Kasumi-1 (cell line): ENCODE measurements at regions not wholly inside any gene's neighbourhood (a gene's known extent, or its start where the extent isn't known, plus 50 kb on each side); places are given as distances from the start of the nearest gene placed in this dataset.

Experiments used
- DNase-seq, 2 experiments: peaks; one replicate each; lab custom pipeline; 2025; lab: John Stamatoyannopoulos, UW

- DNase-seq: no peak
Observed at GRCh38 chr9:21564175-21564574, 82.1 kb upstream of the IFNE start.

- DNase-seq: no peak
Observed at GRCh38 chr9:21565155-21565554, 83.0 kb upstream of the IFNE start.

DNA sequence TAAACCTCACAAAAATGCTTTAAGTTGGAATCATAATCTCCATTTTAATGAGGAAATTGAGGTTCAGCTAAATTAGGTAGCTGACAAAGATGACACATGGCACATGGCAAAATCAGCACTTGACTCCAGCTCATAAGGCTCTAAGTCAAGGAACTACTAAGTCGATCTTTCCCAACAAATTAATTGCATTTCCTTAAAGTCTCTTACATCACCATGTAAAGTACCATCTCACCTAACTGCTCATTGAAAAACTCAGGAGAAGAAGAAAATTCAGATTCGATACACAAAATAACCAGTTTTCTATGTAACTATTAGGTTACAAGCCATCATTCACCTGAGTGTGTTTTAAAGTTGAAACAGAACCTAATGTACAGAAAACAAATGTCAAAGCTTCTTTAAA, 85.8 kb upstream of the IFNE start:
- DNase-seq: no peak

GRCh38 chr9:21568484-21568883, 86.4 kb upstream of the IFNE start:
- no peak for DNase-seq

GRCh38 chr9:21569721-21570120, 87.6 kb upstream of the IFNE start:
- DNase-seq: no peak

DNA sequence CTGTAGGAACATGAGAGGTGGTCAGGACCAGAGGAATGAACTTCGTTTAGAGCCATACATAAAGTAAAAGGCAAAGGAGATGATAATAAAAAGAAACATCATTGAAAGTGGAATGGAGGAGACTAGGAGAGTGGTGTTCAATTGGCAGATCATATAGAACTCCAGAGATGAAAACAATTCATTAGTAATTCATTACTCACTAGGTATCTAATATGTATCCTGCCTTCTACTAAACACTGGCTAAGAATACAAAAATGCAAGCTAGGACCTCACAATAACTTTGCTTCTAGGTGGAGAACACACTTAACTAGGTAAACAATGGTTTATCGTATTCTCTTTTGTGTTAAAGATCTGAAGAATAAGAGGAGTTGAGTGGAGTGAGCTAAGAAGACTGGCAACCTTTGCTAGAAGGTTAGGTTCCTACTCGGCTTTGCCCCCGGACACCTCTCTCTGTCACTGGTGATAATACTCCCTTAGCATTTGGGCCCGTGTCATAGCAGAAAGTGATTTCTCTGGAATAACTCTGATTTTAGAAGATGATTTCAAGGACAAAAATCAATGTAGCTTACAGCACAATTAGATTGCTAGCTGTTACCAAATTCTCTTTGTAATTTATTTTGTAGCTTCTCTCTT, 88.6 kb upstream of the IFNE start:
- no peak for DNase-seq

- DNase-seq: no peak
Observed at GRCh38 chr9:21574261-21574660, 92.1 kb upstream of the IFNE start.

GRCh38 chr9:21576331-21577189, 94.4 kb upstream of the IFNE start:
- DNase-seq: no peak

- no peak for DNase-seq
Observed at GRCh38 chr9:21579247-21579671, 97.1 kb upstream of the IFNE start.

GRCh38 chr9:21579743-21580142, 97.6 kb upstream of the IFNE start:
- no peak for DNase-seq

DNA sequence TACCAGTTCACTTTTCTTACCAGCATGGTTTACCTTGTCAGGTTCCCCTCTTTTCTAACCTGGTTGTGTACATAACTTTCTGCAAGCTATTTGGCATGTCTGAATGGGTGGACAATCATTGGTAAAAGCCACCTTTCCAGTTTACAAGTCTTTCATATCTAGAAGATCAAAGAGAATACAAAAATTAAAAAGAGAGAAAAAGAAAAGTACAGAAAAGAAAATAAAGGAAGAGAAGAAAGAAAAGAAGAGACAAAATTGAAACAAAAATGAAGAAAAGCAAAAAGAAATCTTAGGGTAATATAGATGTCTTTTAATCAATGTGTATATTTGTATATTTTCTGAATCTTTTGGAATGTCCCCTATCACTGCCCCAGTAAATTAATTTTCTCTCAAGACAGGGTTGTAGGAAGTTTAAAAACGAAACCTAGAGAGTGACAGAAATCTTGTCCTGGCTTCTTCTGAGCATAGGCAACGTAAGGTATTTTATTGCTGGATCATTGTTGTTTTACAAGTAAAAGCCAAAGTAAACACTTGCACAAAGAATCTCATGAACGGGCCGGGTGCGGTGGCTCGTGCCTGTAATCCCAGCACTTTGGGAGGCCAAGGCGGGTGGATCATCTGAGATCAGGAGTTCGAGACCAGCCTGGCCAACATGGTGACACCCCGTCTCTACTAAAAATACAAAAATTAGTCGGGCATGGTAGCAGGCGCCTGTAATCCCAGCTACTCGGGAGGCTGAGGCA, 98.7 kb upstream of the IFNE start:
- no peak for DNase-seq

DNA sequence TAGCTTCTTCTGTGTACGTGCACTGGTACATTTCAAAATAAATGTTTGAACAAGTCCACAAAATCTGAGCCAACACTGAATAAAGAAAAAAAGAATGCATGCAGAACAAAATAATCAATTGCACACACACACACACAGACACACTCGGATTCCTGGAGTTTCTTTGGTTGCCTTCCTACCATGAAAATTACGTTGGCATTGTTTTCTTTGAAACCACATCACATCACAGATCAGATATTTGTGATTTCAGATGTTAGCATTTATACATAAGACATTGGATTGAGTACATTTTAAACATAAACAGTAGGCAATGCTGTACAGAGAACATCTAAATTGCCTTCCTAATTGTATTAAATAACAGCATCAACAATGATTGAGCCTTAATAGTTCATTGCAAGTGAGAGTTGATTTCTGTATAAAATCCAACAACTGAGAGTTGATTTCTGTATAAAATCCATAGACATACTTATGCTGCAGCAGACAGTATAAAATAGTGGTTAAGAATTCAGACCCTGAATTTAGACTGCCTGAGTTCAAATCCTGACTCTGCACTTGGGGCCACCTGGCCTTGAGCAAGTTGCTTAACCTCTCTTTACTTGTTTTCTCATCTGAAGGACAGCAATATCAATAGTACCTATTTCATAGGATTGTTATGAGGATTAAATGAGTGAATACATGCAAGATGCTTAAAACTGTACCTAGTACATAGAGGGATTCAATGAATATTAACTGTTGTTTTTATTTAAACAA, 101.7 kb upstream of the IFNE start:
- DNase-seq: no peak

DNA sequence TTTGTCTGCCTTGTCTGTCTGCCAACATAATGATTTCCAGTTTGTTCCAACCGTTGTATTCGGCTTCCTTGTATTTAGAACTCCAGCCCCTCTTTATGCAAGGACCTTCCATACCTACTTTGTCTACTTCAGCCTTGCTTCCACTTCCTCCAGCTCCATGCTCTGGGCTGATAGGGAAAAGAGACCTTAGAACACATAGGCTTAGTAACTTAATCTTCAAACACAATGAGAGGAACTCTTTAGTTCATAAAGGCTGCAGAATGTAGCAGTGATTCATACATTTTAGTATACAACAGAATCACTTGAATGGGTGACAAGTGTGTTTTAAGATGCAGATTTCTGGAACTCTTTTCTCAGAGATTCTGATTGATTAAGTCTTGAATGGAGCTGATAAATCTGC, 102.8 kb upstream of the IFNE start:
- no peak for DNase-seq

GRCh38 chr9:21585756-21586752, 103.9 kb upstream of the IFNE start:
- no peak for DNase-seq

DNA sequence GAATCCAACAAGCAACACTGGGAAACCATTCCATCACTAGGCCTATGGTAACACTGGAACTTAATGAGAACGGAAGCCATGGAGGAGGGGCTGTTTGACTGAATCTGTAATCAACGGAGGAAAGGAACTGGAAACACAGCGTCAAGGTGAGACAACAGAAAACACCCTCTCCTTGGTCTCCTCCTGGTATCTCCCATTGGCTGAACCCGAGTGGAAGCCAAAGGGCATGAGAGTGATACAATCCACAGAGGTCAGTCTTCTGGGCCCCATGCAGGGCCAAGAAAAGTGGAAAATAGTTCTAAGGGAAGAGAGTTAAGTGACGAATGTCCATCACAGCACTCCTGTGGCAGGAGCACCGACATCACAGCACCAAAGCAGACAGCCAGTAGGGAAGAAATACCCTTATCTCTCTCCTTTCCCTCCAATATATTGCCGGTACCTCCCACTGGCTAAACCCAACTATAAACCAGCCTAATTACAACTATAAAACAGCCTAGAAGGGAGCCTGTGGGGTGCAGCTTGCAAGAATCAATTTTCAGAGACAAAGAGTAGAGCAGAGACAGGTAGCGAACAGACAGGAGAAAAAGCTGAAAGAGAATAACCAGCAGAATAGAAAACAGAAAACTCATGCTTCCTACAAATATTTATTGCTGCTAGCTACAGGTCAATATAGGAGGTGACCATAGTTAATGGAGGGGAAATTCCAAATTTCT, 107.4 kb upstream of the IFNE start:
- DNase-seq: no peak

- no peak for DNase-seq
Observed at GRCh38 chr9:21590058-21590996, 108.2 kb upstream of the IFNE start.

- peak; percentile 44 to 47 for DNase-seq
Observed at GRCh38 chr9:21591221-21592062, 109.3 kb upstream of the IFNE start.

DNA sequence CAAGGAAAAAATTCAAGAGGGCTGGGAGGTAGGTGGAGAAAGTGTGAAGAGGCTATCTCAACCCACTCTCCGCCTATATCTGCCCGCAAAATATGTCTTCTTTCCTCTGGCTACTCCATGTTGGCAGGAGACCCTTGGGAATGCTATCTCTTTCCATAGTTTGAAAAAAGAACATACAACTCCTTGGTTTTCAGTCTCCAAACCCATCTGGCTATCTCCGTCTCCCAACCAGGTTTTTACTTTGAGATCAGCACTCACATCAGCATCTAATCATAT, 109.9 kb upstream of the IFNE start:
- DNase-seq: no peak
